Upper lobe of left lung (tissue), 4 donors: ENCODE measurements at regions not wholly inside any gene's neighbourhood (a gene's known extent, or its start where the extent isn't known, plus 50 kb on each side); places are given as distances from the start of the nearest gene placed in this dataset.

Experiments used
- CTCF ChIP-seq, 6 experiments: fragments of 450-650 bp in 4 of 6; fragments of 200-600 bp in 2 of 6; sonication (generic) in 2 of 6; IDR thresholded peaks; one replicate each; pipeline ENCODE4 v1.5.1; 2016 to 2019; ENCODE audit warnings: antibody characterized with exemption in 6 of 6
- POLR2A ChIP-seq, 4 donors: fragments of 450-650 bp; IDR thresholded peaks; one replicate each; pipeline ENCODE4 v1.5.1; 2016 to 2017; ENCODE audit warnings: antibody characterized with exemption in 4 of 4, mild to moderate bottlenecking in 2 of 4
- POLR2AphosphoS5 ChIP-seq, 2 donors: sonication (generic); formaldehyde crosslinking; IDR thresholded peaks; one replicate each; pipeline ENCODE4 v1.5.1; 2017; ENCODE audit warnings: antibody characterized with exemption in 2 of 2

- no peak for TF ChIP-seq CTCF (IDR thresholded peaks at IDR 0.05)
- TF ChIP-seq POLR2AphosphoS5 (IDR thresholded peaks at IDR 0.05), result no peak
- TF ChIP-seq POLR2A (IDR thresholded peaks at IDR 0.05), result no peak
These were observed 133.5 kb downstream of the BTC start for GRCh38 chr4:74660866-74661265.
